ENCODE measurements at regions not wholly inside any gene's neighbourhood (a gene's known extent, or its start where the extent isn't known, plus 50 kb on each side); places are given as distances from the start of the nearest gene placed in this dataset.

- TF ChIP-seq CTCF (IDR thresholded peaks at IDR 0.05; ENCODE audit: insufficient read depth, low read depth, low read length) (no peak), EZH2 (IDR thresholded peaks at IDR 0.05; ENCODE audit: insufficient read depth, low read length) (no peak)
Measured at GRCh38 chr4:103867311-103867710, 147.5 kb upstream of the TACR3 start.
